Mesendoderm (in vitro differentiated cells): ENCODE measurements at regions not wholly inside any gene's neighbourhood (a gene's known extent, or its start where the extent isn't known, plus 50 kb on each side); places are given as distances from the start of the nearest gene placed in this dataset.

ENCODE experiments used
- DNase-seq: peaks from one replicate; pipeline ENCODE4 v3.0.0; 2013
- H2AK5ac ChIP-seq: 2 replicates; pipeline ENCODE4 v1.6.1; 2013; ENCODE audit warnings: low read length, inconsistent platforms
- H2BK120ac ChIP-seq: 2 replicates; pipeline ENCODE4 v1.6.1; 2013; ENCODE audit warnings: low read depth, mild to moderate bottlenecking, low read length, moderate library complexity, mixed read lengths
- H2BK15ac ChIP-seq: replicated peaks from 2 replicates; pipeline ENCODE4 v1.6.1; 2013; ENCODE audit warnings: low read depth, mild to moderate bottlenecking, moderate library complexity
- H2BK5ac ChIP-seq: 2 replicates; pipeline ENCODE4 v1.6.1; 2013; ENCODE audit warnings: low read length, inconsistent platforms
- H3K18ac ChIP-seq: 2 replicates; pipeline ENCODE4 v1.6.1; 2013; ENCODE audit warnings: mild to moderate bottlenecking, low read length, mixed read lengths
- H3K23ac ChIP-seq: one replicate; pipeline ENCODE4 v1.6.1; 2013; ENCODE audit warnings: low read length
- H3K27ac ChIP-seq: 2 replicates; pipeline ENCODE4 v1.5.1; 2013; ENCODE audit warnings: low read depth, mild to moderate bottlenecking, inconsistent platforms, low read length, moderate library complexity
- H3K27me3 ChIP-seq: 2 replicates; pipeline ENCODE4 v1.6.1; 2013; ENCODE audit warnings: low read length, control low read depth, mild to moderate bottlenecking, inconsistent platforms; ENCODE audit not compliant: insufficient read depth, poor library complexity
- H3K36me3 ChIP-seq: 2 replicates; pipeline ENCODE4 v1.6.1; 2013; ENCODE audit warnings: low read length, inconsistent platforms; ENCODE audit not compliant: control insufficient read depth, insufficient read depth
- H3K4ac ChIP-seq: one replicate; pipeline ENCODE4 v1.6.1; 2013; ENCODE audit warnings: low read depth, mild to moderate bottlenecking, low read length, moderate library complexity
- H3K4me1 ChIP-seq: 2 replicates; pipeline ENCODE4 v1.6.1; 2013; ENCODE audit warnings: low read depth, low read length, inconsistent platforms; ENCODE audit not compliant: control insufficient read depth
- H3K4me2 ChIP-seq: 2 replicates; pipeline ENCODE4 v1.6.1; 2013; ENCODE audit warnings: low read length
- H3K4me3 ChIP-seq: 2 replicates; pipeline ENCODE4 v1.5.1; 2013; ENCODE audit warnings: mild to moderate bottlenecking, low read length
- H3K56ac ChIP-seq: one replicate; pipeline ENCODE4 v1.6.1; 2013; ENCODE audit warnings: low read length
- H3K79me1 ChIP-seq: 2 replicates; pipeline ENCODE4 v1.6.1; 2013; ENCODE audit warnings: low read length, inconsistent platforms
- H3K79me2 ChIP-seq: 2 replicates; pipeline ENCODE4 v1.6.1; 2013; ENCODE audit warnings: mild to moderate bottlenecking, low read length; ENCODE audit not compliant: control insufficient read depth, insufficient read depth
- H3K9ac ChIP-seq: 2 replicates; pipeline ENCODE4 v1.6.1; 2013; ENCODE audit warnings: low read length, inconsistent platforms
- H4K5ac ChIP-seq: one replicate; pipeline ENCODE4 v1.6.1; 2013; ENCODE audit warnings: low read length
- H4K8ac ChIP-seq: one replicate; pipeline ENCODE4 v1.6.1; 2013; ENCODE audit warnings: low read depth, mild to moderate bottlenecking, control low read depth, low read length, moderate library complexity
- WGBS: extraction: QIAGEN DNeasy Blood & Tissue Kit; methylation state at CpG from one replicate; pipeline ENCODE4 v1.1.7; 2013; ENCODE audit warnings: low lambda C conversion rate, missing lambda C conversion rate; ENCODE audit not compliant: insufficient coverage; ENCODE audit errors: extremely low coverage; 5-methylcytosine and 5-hydroxymethylcytosine counted together

GRCh38 chr2:120921457-120921856 lies 185.8 kb downstream of the GLI2 start:
- H3K4me2 ChIP-seq, result no peak overlapping the region
- H3K4me3 ChIP-seq, result no peak overlapping the region
- H3K18ac ChIP-seq, result no peak overlapping the region
- no peaks in the 10 kb centered on the region for H3K4me1 ChIP-seq
- H4K8ac ChIP-seq, result no peak overlapping the region
- H3K27ac ChIP-seq, result no peak overlapping the region
- no peak overlapping the region for H2AK5ac ChIP-seq
- no peak overlapping the region for H4K5ac ChIP-seq
- H2BK5ac ChIP-seq, result no peak overlapping the region
- DNase-seq, result no peak
- H3K9ac ChIP-seq, result no peak overlapping the region
- H3K56ac ChIP-seq, result no peak overlapping the region
- H3K23ac ChIP-seq, result no peak overlapping the region
- H2BK15ac ChIP-seq, result no peak overlapping the region
- no peaks in the 10 kb centered on the region for H3K27me3 ChIP-seq
- no peak overlapping the region for H2BK120ac ChIP-seq
- H3K79me2 ChIP-seq, result no peaks in the 10 kb centered on the region
- peaks cover 5% of the 10 kb centered on the region for H3K79me1 ChIP-seq
- WGBS, result no CpG with 5 or more reads among the region's 3 CpGs
- H3K36me3 ChIP-seq, result no peaks in the 10 kb centered on the region
- H3K4ac ChIP-seq, result no peak overlapping the region

DNA sequence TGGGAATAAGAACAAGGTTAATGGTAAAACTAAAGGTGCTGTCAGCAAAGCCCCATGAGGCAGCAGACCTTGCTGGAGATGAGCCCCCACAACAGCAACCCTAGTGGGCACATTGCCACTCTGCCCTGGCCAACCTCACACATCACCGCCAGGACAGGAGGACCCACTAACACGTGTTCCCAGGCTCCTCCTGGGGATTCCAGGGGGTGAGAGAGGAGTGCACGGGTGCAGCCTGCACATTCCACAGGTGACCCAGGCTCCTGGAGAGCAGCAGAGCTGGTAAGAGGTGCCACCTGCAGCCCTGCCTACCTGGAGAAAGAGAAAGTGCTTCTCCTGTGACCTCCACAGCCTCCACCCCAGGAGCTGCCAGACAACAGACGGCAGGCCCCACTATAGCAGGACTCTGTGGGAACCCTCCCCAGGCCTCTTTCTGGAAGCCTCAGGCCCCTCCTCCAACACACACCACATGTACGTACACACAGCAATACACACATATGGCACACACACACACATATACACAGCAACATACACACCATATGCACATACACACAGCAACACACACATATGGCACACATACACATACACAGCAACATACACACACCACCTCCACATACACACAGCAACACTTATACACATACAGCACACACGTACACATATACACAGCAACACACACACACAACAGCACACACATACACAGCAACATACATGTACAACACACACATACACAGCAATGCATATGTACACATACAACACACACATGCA lies 187.1 kb downstream of the GLI2 start:
- peaks cover 5% of the 10 kb centered on the region for H3K79me1 ChIP-seq
- no peak overlapping the region for H2AK5ac ChIP-seq
- H3K4me1 ChIP-seq, result no peaks in the 10 kb centered on the region
- H2BK15ac ChIP-seq, result no peak overlapping the region
- H3K4me3 ChIP-seq, result no peak overlapping the region
- no peak overlapping the region for H2BK120ac ChIP-seq
- no CpG with 5 or more reads among the region's 6 CpGs for WGBS
- no peak overlapping the region for H3K27ac ChIP-seq
- no peak overlapping the region for H3K4ac ChIP-seq
- no peak overlapping the region for H3K23ac ChIP-seq
- no peaks in the 10 kb centered on the region for H3K36me3 ChIP-seq
- no peak overlapping the region for H3K56ac ChIP-seq
- H3K4me2 ChIP-seq, result no peak overlapping the region
- no peak overlapping the region for H4K5ac ChIP-seq
- H2BK5ac ChIP-seq, result no peak overlapping the region
- no peaks in the 10 kb centered on the region for H3K79me2 ChIP-seq
- no peak overlapping the region for H3K18ac ChIP-seq
- DNase-seq, result no peak
- H3K27me3 ChIP-seq, result no peaks in the 10 kb centered on the region
- H3K9ac ChIP-seq, result no peak overlapping the region
- H4K8ac ChIP-seq, result no peak overlapping the region

DNA sequence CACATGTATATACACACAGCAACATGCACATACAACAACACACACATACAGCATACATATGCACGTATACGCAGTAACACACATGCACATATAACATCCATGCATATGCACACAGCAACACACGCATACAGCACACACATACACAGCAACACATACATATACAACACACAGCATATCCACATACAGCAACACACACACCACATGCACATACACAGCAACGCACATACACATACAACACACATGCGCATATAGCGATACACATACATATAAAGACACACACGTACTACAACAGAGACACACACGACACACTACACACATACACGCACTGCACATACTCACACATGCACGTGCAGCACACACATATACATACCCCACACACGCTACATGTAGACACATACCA lies 187.8 kb downstream of the GLI2 start:
- H2BK120ac ChIP-seq, result no peak overlapping the region
- H3K79me1 ChIP-seq, result peaks cover 5% of the 10 kb centered on the region
- no peak overlapping the region for H3K56ac ChIP-seq
- H3K27ac ChIP-seq, result no peak overlapping the region
- H3K79me2 ChIP-seq, result no peaks in the 10 kb centered on the region
- H3K36me3 ChIP-seq, result no peaks in the 10 kb centered on the region
- no peaks in the 10 kb centered on the region for H3K27me3 ChIP-seq
- no peak overlapping the region for H4K8ac ChIP-seq
- H3K18ac ChIP-seq, result no peak overlapping the region
- H3K4me2 ChIP-seq, result no peak overlapping the region
- WGBS, result no CpG with 5 or more reads among the region's 11 CpGs
- H3K9ac ChIP-seq, result no peak overlapping the region
- H4K5ac ChIP-seq, result no peak overlapping the region
- H2AK5ac ChIP-seq, result no peak overlapping the region
- no peak overlapping the region for H2BK5ac ChIP-seq
- no peak overlapping the region for H3K23ac ChIP-seq
- H3K4me1 ChIP-seq, result no peaks in the 10 kb centered on the region
- no peak overlapping the region for H3K4me3 ChIP-seq
- no peak for DNase-seq
- no peak overlapping the region for H2BK15ac ChIP-seq
- H3K4ac ChIP-seq, result no peak overlapping the region

GRCh38 chr2:120924924-120925323 lies 189.3 kb downstream of the GLI2 start:
- DNase-seq, result no peak
- no peak overlapping the region for H2BK15ac ChIP-seq
- peaks cover 5% of the 10 kb centered on the region for H3K79me1 ChIP-seq
- no peaks in the 10 kb centered on the region for H3K79me2 ChIP-seq
- H3K4me1 ChIP-seq, result no peaks in the 10 kb centered on the region
- no peak overlapping the region for H4K5ac ChIP-seq
- no peak overlapping the region for H3K4ac ChIP-seq
- no peaks in the 10 kb centered on the region for H3K36me3 ChIP-seq
- no peak overlapping the region for H4K8ac ChIP-seq
- H2BK120ac ChIP-seq, result no peak overlapping the region
- H3K18ac ChIP-seq, result no peak overlapping the region
- no peaks in the 10 kb centered on the region for H3K27me3 ChIP-seq
- no peak overlapping the region for H2AK5ac ChIP-seq
- no peak overlapping the region for H3K27ac ChIP-seq
- H3K56ac ChIP-seq, result no peak overlapping the region
- no peak overlapping the region for H3K4me3 ChIP-seq
- no peak overlapping the region for H3K23ac ChIP-seq
- H3K4me2 ChIP-seq, result no peak overlapping the region
- no peak overlapping the region for H2BK5ac ChIP-seq
- no CpG with 5 or more reads among the region's 5 CpGs for WGBS
- H3K9ac ChIP-seq, result no peak overlapping the region

GRCh38 chr2:120926463-120927264 lies 191.0 kb downstream of the GLI2 start:
- Histone ChIP-seq H4K5ac (no peak overlapping the region), H3K79me1 (peaks cover 5% of the 10 kb centered on the region), H3K36me3 (no peaks in the 10 kb centered on the region), H2BK120ac (no peak overlapping the region), H2AK5ac (no peak overlapping the region), H3K56ac (no peak overlapping the region), H3K18ac (no peak overlapping the region), H3K27ac (no peak overlapping the region), H3K9ac (no peak overlapping the region), H3K4me3 (no peak overlapping the region), H3K4me1 (no peaks in the 10 kb centered on the region), H3K4ac (no peak overlapping the region), H2BK15ac (no peak overlapping the region), H4K8ac (no peak overlapping the region), H3K4me2 (no peak overlapping the region), H2BK5ac (no peak overlapping the region), H3K79me2 (no peaks in the 10 kb centered on the region), H3K27me3 (no peaks in the 10 kb centered on the region), H3K23ac (no peak overlapping the region)
- DNase-seq, result no peak
- no CpG with 5 or more reads among the region's 28 CpGs for WGBS
